Natural killer cell (primary cell): ENCODE measurements at regions not wholly inside any gene's neighbourhood (a gene's known extent, or its start where the extent isn't known, plus 50 kb on each side); places are given as distances from the start of the nearest gene placed in this dataset.

Source experiments
- ATAC-seq, 3 donors: fragments of 150-1000 bp in 2 of 3; fragments of 200-7000 bp in 1 of 3; cut with Tn5 transposase; 1 replicate in 1 of 3; 2 replicates in 2 of 3; pipeline ENCODE4 v1.10.0; 2021; ENCODE audit warnings: mild to moderate bottlenecking in 2 of 3, moderate library complexity in 2 of 3
- DNase-seq, 2 donors: peaks; one replicate each; pipeline versions ENCODE4 v3.0.0 to v3.0.0-alpha.2; 2013 to 2021; ENCODE audit warnings: mixed read lengths in 1 of 2
- H3K27ac ChIP-seq: one replicate; pipeline ENCODE4 v1.5.1; 2013; ENCODE audit warnings: mild to moderate bottlenecking, low read length
- H3K27me3 ChIP-seq: one replicate; pipeline ENCODE4 v1.6.1; 2013; ENCODE audit warnings: low read length; ENCODE audit not compliant: control insufficient read depth, insufficient read depth
- H3K36me3 ChIP-seq: one replicate; pipeline ENCODE4 v1.6.1; 2013; ENCODE audit warnings: low read length; ENCODE audit not compliant: control insufficient read depth, insufficient read depth
- H3K4me1 ChIP-seq: one replicate; pipeline ENCODE4 v1.6.1; 2013; ENCODE audit warnings: low read length; ENCODE audit not compliant: control insufficient read depth, insufficient read depth
- H3K4me3 ChIP-seq: one replicate; pipeline ENCODE4 v1.5.1; 2013; ENCODE audit warnings: low read length
- H3K9me3 ChIP-seq: one replicate; pipeline ENCODE4 v1.6.1; 2013; ENCODE audit warnings: low read length; ENCODE audit not compliant: control insufficient read depth, insufficient read depth
- H3K27ac Mint-ChIP-seq, 2 donors: one replicate each; pipeline ENCODE4 v1.8.0; 2022; ENCODE audit warnings: mild to moderate bottlenecking in 2 of 2, mixed read lengths in 2 of 2, moderate library complexity in 1 of 2
- H3K27me3 Mint-ChIP-seq, 2 donors: one replicate each; pipeline ENCODE4 v1.8.0; 2022; ENCODE audit warnings: low read depth in 2 of 2, mixed read lengths in 2 of 2
- H3K36me3 Mint-ChIP-seq: one replicate; pipeline ENCODE4 v1.8.0; 2022; ENCODE audit warnings: mixed read lengths
- H3K4me1 Mint-ChIP-seq, 2 donors: one replicate each; pipeline ENCODE4 v1.8.0; 2022; ENCODE audit warnings: mixed read lengths in 2 of 2
- H3K4me3 Mint-ChIP-seq: one replicate; pipeline ENCODE4 v1.8.0; 2022; ENCODE audit warnings: mild to moderate bottlenecking, moderate library complexity, mixed read lengths
- H3K9me3 Mint-ChIP-seq, 2 donors: one replicate each; pipeline ENCODE4 v1.8.0; 2022; ENCODE audit warnings: mixed read lengths in 2 of 2
- WGBS: methylation state at CpG from one replicate; pipeline ENCODE4 v1.1.7; 2013; ENCODE audit warnings: missing lambda C conversion rate; ENCODE audit not compliant: insufficient coverage; 5-methylcytosine and 5-hydroxymethylcytosine counted together
- intact Hi-C: fragments of 100-400 bp; cut with micrococcal nuclease; formaldehyde crosslinking; loops from one replicate; pipeline ENCODE4 v1.14.2; 2022
- TF ChIP-seq, protein P1 (sequence below): fragments of 200-600 bp; IDR thresholded peaks from one replicate; pipeline ENCODE4 v1.8.0; 2022; ENCODE audit warnings: antibody characterized with exemption

DNA sequence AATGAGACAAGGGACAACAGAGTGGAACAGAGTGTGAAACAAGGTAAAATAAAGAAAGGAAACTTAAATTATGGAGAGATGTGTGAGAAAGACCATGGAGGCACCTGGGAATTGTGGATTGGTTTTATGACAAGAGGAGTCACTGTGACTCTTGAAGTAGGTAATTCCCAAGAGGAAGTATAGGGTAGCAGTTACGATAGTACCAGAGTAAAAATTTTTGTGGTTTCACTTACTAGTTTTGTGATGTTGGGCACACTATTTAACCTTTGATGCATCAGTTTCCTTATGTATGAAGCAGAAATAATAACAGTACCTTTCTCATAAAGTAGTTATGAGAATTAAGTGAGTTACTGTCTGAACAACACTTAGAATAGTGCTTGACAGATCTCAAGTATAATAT, 267.9 kb upstream of the DPYD start:
- DNase-seq (no peak), ATAC-seq (no peak)
- H3K36me3 ChIP-seq, result no peaks in the 10 kb centered on the region
- no peak overlapping the region for H3K4me3 Mint-ChIP-seq
- no peak overlapping the region for H3K27ac Mint-ChIP-seq
- H3K27me3 Mint-ChIP-seq, result peaks cover 7 to 23% of the 10 kb centered on the region in 2 donors
- H3K4me1 ChIP-seq, result no peaks in the 10 kb centered on the region
- H3K9me3 Mint-ChIP-seq, result no peaks in the 10 kb centered on the region
- H3K36me3 Mint-ChIP-seq, result peaks cover 8% of the 10 kb centered on the region
- intact Hi-C loops, result no loop called here
- H3K4me1 Mint-ChIP-seq, result no peaks in the 10 kb centered on the region
- H3K27me3 ChIP-seq, result no peaks in the 10 kb centered on the region
- WGBS, result 20% methylated on average over 1 of the region's 1 CpG
- no peak overlapping the region for H3K4me3 ChIP-seq
- H3K27ac ChIP-seq, result no peak overlapping the region
- TF ChIP-seq, protein P1, sequence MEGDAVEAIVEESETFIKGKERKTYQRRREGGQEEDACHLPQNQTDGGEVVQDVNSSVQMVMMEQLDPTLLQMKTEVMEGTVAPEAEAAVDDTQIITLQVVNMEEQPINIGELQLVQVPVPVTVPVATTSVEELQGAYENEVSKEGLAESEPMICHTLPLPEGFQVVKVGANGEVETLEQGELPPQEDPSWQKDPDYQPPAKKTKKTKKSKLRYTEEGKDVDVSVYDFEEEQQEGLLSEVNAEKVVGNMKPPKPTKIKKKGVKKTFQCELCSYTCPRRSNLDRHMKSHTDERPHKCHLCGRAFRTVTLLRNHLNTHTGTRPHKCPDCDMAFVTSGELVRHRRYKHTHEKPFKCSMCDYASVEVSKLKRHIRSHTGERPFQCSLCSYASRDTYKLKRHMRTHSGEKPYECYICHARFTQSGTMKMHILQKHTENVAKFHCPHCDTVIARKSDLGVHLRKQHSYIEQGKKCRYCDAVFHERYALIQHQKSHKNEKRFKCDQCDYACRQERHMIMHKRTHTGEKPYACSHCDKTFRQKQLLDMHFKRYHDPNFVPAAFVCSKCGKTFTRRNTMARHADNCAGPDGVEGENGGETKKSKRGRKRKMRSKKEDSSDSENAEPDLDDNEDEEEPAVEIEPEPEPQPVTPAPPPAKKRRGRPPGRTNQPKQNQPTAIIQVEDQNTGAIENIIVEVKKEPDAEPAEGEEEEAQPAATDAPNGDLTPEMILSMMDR, result no peak
- H3K9me3 ChIP-seq, result no peaks in the 10 kb centered on the region

DNA sequence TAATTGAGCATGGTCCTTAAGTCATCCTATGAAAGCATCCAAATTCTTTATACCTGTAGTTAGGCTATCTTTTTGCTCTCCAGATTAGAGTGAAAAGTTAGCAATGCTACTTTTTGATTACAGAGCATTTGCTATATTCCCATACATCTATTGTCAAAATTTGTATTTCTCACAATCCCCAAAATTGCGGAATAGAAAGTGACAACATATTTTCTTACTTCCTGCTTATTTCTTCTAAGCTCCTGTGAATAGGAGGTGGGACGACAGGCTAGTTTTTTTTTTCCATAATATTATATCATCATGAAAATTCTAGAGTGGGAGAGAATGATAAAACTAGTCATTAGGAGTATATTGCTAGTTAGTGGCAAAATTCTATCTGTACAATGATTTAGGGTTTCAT, 264.0 kb upstream of the DPYD start:
- Histone ChIP-seq H3K27ac (no peak overlapping the region), H3K4me1 (no peaks in the 10 kb centered on the region), H3K9me3 (no peaks in the 10 kb centered on the region), H3K36me3 (no peaks in the 10 kb centered on the region), H3K27me3 (no peaks in the 10 kb centered on the region), H3K4me3 (no peak overlapping the region)
- Mint-ChIP-seq H3K4me1 (no peaks in the 10 kb centered on the region), H3K9me3 (no peaks in the 10 kb centered on the region), H3K27ac (no peak overlapping the region), H3K4me3 (no peak overlapping the region), H3K27me3 (peaks cover 2 to 16% of the 10 kb centered on the region in 2 donors), H3K36me3 (peaks cover 8% of the 10 kb centered on the region)
- DNase-seq, result no peak
- TF ChIP-seq, protein P1, result no peak
- ATAC-seq, result no peak
- intact Hi-C loops, result no loop called here
- 80% methylated on average over 1 of the region's 2 CpGs for WGBS

DNA sequence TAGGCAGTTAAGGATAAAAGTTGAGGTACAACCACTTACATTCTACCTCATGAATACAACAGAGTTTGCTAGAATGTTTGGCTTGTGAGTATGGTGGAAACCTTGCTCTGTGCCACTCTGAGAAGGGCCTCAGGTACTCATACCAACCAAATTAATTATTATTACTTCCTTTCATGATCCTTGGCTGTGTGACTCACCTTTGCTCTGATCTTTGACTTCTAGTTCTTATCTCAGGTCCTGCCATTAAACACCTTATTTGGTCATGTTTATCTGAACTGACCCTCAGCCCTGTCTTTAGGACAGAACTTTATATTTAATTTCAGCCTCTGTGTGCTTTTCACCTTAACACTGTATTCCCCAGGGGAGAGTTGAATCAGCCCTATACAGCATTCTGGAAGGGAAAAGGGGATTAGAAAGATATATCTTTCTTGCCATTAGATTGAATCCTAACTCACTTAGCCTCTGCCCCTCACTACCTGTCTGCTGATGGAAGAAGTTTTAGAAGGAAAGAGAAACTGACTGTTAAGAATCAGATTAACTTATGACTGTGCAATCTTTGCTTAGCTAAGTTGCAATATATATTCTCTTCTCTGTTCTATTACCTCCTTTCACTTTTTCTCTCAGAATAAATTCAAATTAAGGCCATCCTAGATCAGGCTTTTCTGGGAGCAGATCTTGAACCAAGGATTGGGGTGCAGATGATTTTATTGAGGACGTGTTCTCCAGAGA, 260.4 kb upstream of the DPYD start:
- Mint-ChIP-seq H3K4me3 (no peak overlapping the region), H3K36me3 (no peaks in the 10 kb centered on the region), H3K27ac (no peak overlapping the region), H3K4me1 (no peaks in the 10 kb centered on the region), H3K9me3 (no peaks in the 10 kb centered on the region), H3K27me3 (peaks cover 0 to 2% of the 10 kb centered on the region in 2 donors)
- DNase-seq (no peak), ATAC-seq (no peak)
- intact Hi-C loops, result no loop called here
- H3K36me3 ChIP-seq, result no peaks in the 10 kb centered on the region
- TF ChIP-seq, protein P1, result no peak
- no peaks in the 10 kb centered on the region for H3K9me3 ChIP-seq
- WGBS, result 100% methylated on average over 1 of the region's 1 CpG
- H3K4me1 ChIP-seq, result no peaks in the 10 kb centered on the region
- no peak overlapping the region for H3K4me3 ChIP-seq
- no peaks in the 10 kb centered on the region for H3K27me3 ChIP-seq
- no peak overlapping the region for H3K27ac ChIP-seq
